HCT116 (cell line): ENCODE measurements at regions not wholly inside any gene's neighbourhood (a gene's known extent, or its start where the extent isn't known, plus 50 kb on each side); places are given as distances from the start of the nearest gene placed in this dataset.

Source experiments
- ATAC-seq: fragments of 200-7000 bp; cut with Tn5 transposase; 2 replicates; pipeline ENCODE4 v1.9.1; 2020; ENCODE audit warnings: mild to moderate bottlenecking, moderate library complexity
- BruUV-seq: library from RNA; stranded (reverse); fragments of 400-500 nt; replicated peaks from 2 replicates; lab custom pipeline; 2021; lab: Mats Ljungman, UMichigan
- CTCF ChIA-PET: fragments of 300-600 bp; sonication (Branson Sonifier 250); formaldehyde crosslinking; loops from one replicate; lab custom pipeline; 2021; ENCODE audit warnings: antibody characterized with exemption; lab: Charles Lee
- POLR2A ChIA-PET: fragments of 300-600, 350-600 bp; sonication (Branson Sonifier 250); formaldehyde crosslinking; loops from one replicate; lab custom pipeline; 2021; ENCODE audit warnings: antibody characterized with exemption; lab: Charles Lee
- RAD21 ChIA-PET, 2 experiments: fragments of 300-600 bp; sonication (Branson Sonifier 250); formaldehyde crosslinking; loops; one replicate each; lab custom pipeline; 2023; ENCODE audit warnings: low total read pairs in 2 of 2; ENCODE audit not compliant: uncharacterized antibody in 2 of 2, unreplicated experiment in 2 of 2, low non-redundant PET in 1 of 2; lab: Charles Lee
- DNase-seq: peaks from one replicate; pipeline ENCODE4 v3.0.0-alpha.2; 2010; ENCODE audit warnings: low read depth, low spot score
- H2AFZ ChIP-seq: fragments of 200-600 bp; shearing (Covaris generic), sonication (generic); 2 replicates; pipeline ENCODE4 v1.6.1; 2017; ENCODE audit warnings: low read depth, mixed run types, mixed read lengths, antibody characterized with exemption, low read length; ENCODE audit not compliant: poor library complexity, severe bottlenecking
- H3K27ac ChIP-seq: 2 replicates; pipeline ENCODE4 v1.5.1; 2012; ENCODE audit warnings: low read depth, low read length
- H3K27me3 ChIP-seq: fragments of 200-600 bp; sonication (generic); 2 replicates; pipeline ENCODE4 v1.6.1; 2016; ENCODE audit warnings: mixed run types, low read length, mixed read lengths; ENCODE audit not compliant: insufficient read depth
- H3K36me3 ChIP-seq, 2 experiments: fragments of 200-500 bp in 1 of 2; fragments of 200-600 bp in 1 of 2; sonication (Bioruptor generic) in 1 of 2; sonication (generic) in 1 of 2; 2 replicates each; pipeline versions ENCODE4 v1.5.1 to v1.6.1; 2014 to 2016; ENCODE audit warnings: low read length in 2 of 2, inconsistent platforms in 1 of 2, mixed read lengths in 1 of 2, mixed run types in 1 of 2; ENCODE audit not compliant: insufficient read depth in 2 of 2, control insufficient read depth in 1 of 2
- H3K4me1 ChIP-seq, 2 experiments: fragments of 200-600 bp in 1 of 2; sonication (generic) in 1 of 2; 2 replicates each; pipeline versions ENCODE4 v1.5.1 to v1.6.1; 2012 to 2017; ENCODE audit warnings: low read length in 2 of 2, inconsistent platforms in 1 of 2, mild to moderate bottlenecking in 1 of 2, mixed read lengths in 1 of 2, mixed run types in 1 of 2, moderate library complexity in 1 of 2; ENCODE audit not compliant: insufficient read depth in 2 of 2, control insufficient read depth in 1 of 2
- H3K4me2 ChIP-seq: fragments of 200-600 bp; sonication (generic); 2 replicates; pipeline ENCODE4 v1.6.1; 2017; ENCODE audit warnings: mixed run types, low read length, mixed read lengths
- H3K4me3 ChIP-seq, 2 experiments: fragments of 200-600 bp in 1 of 2; sonication (generic) in 1 of 2; replicated peaks in 1 of 2; 2 replicates each; pipeline ENCODE4 v1.5.1; 2011 to 2016; ENCODE audit warnings: low read length in 2 of 2, control low read depth in 1 of 2, low read depth in 1 of 2, mild to moderate bottlenecking in 1 of 2, mixed read lengths in 1 of 2, mixed run types in 1 of 2
- H3K79me2 ChIP-seq: fragments of 200-600 bp; sonication (generic); 2 replicates; pipeline ENCODE4 v1.6.1; 2017; ENCODE audit warnings: mild to moderate bottlenecking, mixed run types, low read length, moderate library complexity, mixed read lengths; ENCODE audit not compliant: insufficient read depth
- H3K9ac ChIP-seq: fragments of 200-600 bp; sonication (generic); 2 replicates; pipeline ENCODE4 v1.6.1; 2016; ENCODE audit warnings: low read length, mixed read lengths
- H3K9me2 ChIP-seq: fragments of 200-600 bp; sonication (generic), shearing (Covaris generic); 2 replicates; pipeline ENCODE4 v1.6.1; 2017; ENCODE audit warnings: mixed run types, mild to moderate bottlenecking, moderate library complexity; ENCODE audit not compliant: insufficient read depth
- H3K9me3 ChIP-seq, 2 experiments: fragments of 200-500 bp in 1 of 2; fragments of 200-600 bp in 1 of 2; sonication (Bioruptor generic) in 1 of 2; sonication (generic) in 1 of 2; 2 replicates each; pipeline ENCODE4 v1.6.1; 2014 to 2017; ENCODE audit warnings: low read length in 2 of 2, mixed read lengths in 2 of 2, inconsistent platforms in 1 of 2, low read depth in 1 of 2, mild to moderate bottlenecking in 1 of 2, mixed run types in 1 of 2, moderate library complexity in 1 of 2; ENCODE audit not compliant: control insufficient read depth in 1 of 2, insufficient read depth in 1 of 2
- H4K20me1 ChIP-seq: fragments of 200-600 bp; sonication (generic), shearing (Covaris generic); 2 replicates; pipeline ENCODE4 v1.6.1; 2017; ENCODE audit warnings: mixed run types, mild to moderate bottlenecking, moderate library complexity; ENCODE audit not compliant: insufficient read depth
- CBX3 ChIP-seq: IDR thresholded peaks from 2 replicates; pipeline ENCODE4 v1.6.1; 2012; ENCODE audit warnings: low read depth
- CEBPB ChIP-seq: IDR thresholded peaks from 2 replicates; pipeline ENCODE4 v1.6.1; 2012; ENCODE audit warnings: low read depth
- EZH2phosphoT487 ChIP-seq: fragments of 200-600 bp; IDR thresholded peaks from 2 replicates; pipeline ENCODE4 v1.6.1; 2018; ENCODE audit warnings: antibody characterized with exemption, borderline replicate concordance
- FOSL1 ChIP-seq: IDR thresholded peaks from 2 replicates; pipeline ENCODE4 v1.6.1; 2012; ENCODE audit warnings: low read depth
- POLR2A ChIP-seq: IDR thresholded peaks from 2 replicates; pipeline ENCODE4 v1.7.0; 2011; ENCODE audit warnings: borderline replicate concordance; ENCODE audit not compliant: insufficient read depth, insufficient read length; ENCODE audit errors: extremely low read depth
- REST ChIP-seq: IDR thresholded peaks from 2 replicates; pipeline ENCODE4 v1.6.1; 2012; ENCODE audit warnings: low read depth
- SP1 ChIP-seq: IDR thresholded peaks from 2 replicates; pipeline ENCODE4 v1.6.1; 2012; ENCODE audit warnings: low read depth
- ZFX ChIP-seq: fragments of 450-650 bp; IDR thresholded peaks from 2 replicates; pipeline ENCODE4 v1.6.1; 2017
- intact Hi-C: fragments of 100-400 bp; cut with micrococcal nuclease; formaldehyde crosslinking; loops from 2 replicates; pipeline ENCODE4 v1.10.0; 2022
- TF ChIP-seq, protein P1 (sequence below): IDR thresholded peaks from 2 replicates; pipeline ENCODE4 v1.6.1; 2012
- TF ChIP-seq, protein P2 (sequence below): IDR thresholded peaks from 2 replicates; pipeline ENCODE4 v1.6.1; 2012

DNA sequence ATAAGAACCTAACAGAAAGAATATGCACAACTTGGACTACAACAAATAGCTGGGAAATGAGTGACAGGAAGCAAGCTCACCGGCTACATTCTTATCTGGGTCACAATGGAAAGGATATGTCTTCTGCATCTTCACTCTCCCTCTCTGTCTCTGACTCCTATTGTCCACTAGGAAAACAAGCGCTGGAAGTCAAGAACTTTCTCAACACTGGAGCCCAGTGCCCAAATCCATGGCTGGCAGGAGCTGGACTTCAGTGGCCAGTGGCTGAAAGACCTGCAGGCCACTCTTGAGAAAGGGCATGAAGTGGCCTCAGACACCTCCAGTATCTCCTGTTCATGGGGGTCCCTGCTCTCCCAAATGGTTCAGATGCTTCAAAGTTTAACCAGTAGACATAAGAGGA lies 62.0 kb downstream of the FAM50B start:
- H3K9me3 ChIP-seq: no peaks in the 10 kb centered on the region
- intact Hi-C loops: no loop called here
- TF ChIP-seq, protein P1, sequence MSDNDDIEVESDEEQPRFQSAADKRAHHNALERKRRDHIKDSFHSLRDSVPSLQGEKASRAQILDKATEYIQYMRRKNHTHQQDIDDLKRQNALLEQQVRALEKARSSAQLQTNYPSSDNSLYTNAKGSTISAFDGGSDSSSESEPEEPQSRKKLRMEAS: no peak
- TF ChIP-seq CEBPB (no peak), SP1 (no peak), REST (no peak), EZH2phosphoT487 (no peak), CBX3 (no peak), POLR2A (no peak), FOSL1 (no peak), ZFX (no peak)
- TF ChIP-seq, protein P2, sequence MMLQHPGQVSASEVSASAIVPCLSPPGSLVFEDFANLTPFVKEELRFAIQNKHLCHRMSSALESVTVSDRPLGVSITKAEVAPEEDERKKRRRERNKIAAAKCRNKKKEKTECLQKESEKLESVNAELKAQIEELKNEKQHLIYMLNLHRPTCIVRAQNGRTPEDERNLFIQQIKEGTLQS: no peak
- ATAC-seq: no peak
- CTCF ChIA-PET: interaction anchor here (0.6 kb wide), 1 partner anchor 67 kb away, joined by 3 read pairs; no protein-coding TSS in a partner anchor
- no peak overlapping the region for H2AFZ ChIP-seq
- RAD21 ChIA-PET: no interaction called here
- no peak overlapping the region for H3K27ac ChIP-seq
- H3K4me3 ChIP-seq: no peak overlapping the region
- POLR2A ChIA-PET: no interaction called here
- no peak overlapping the region for H3K9ac ChIP-seq
- H3K4me1 ChIP-seq: peaks cover 32 to 40% of the 10 kb centered on the region in 2 experiments
- no peaks in the 10 kb centered on the region; the same call in 1 of the 2 replicates for H3K27me3 ChIP-seq
- H4K20me1 ChIP-seq: no peaks in the 10 kb centered on the region
- H3K79me2 ChIP-seq: no peaks in the 10 kb centered on the region
- BruUV-seq: no TSS peak
- H3K4me2 ChIP-seq: peak overlapping the region; percentile 62
- DNase-seq: no peak
- H3K9me2 ChIP-seq: no peaks in the 10 kb centered on the region
- H3K36me3 ChIP-seq: no peaks in the 10 kb centered on the region
